ENCODE measurements at regions not wholly inside any gene's neighbourhood (a gene's known extent, or its start where the extent isn't known, plus 50 kb on each side); places are given as distances from the start of the nearest gene placed in this dataset.
A peak's percentile ranks its signal among the peaks of the same experiment; 100 is the strongest.

DNA sequence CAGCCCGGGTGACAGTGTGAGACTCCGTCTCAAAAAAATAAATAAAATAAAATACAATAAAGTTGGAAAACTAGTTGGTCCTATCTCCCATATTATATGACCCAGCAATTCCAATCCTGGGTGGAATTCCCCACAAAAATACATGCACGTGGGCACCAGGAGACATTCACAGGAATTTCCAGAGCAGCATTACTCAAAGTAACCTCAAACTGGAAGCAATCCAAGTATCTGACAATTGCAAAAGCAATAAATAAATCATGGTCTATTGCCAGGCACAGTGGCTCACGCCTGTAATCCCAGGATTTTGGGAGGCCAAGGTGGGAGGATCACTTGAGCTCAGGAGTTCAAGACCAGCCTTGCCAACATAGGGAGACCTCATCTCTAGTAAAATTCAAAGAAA is 101.2 kb upstream of the MAP4K4 start:
- FAIRE-seq (no peak), DNase-seq (ENCODE audit: low read depth) (peak; percentile 43)
- Mint-ChIP-seq H3K9me3 (ENCODE audit: unreplicated experiment) (no peaks in the 10 kb centered on the region), H3K27ac (ENCODE audit: unreplicated experiment) (no peak overlapping the region), H3K4me1 (ENCODE audit: low read depth, unreplicated experiment) (peaks cover 3% of the 10 kb centered on the region), H3K36me3 (ENCODE audit: low read depth, unreplicated experiment) (no peaks in the 10 kb centered on the region), H3K27me3 (ENCODE audit: low read depth, unreplicated experiment) (peaks cover 14% of the 10 kb centered on the region), H3K4me3 (ENCODE audit: unreplicated experiment) (no peak overlapping the region)
- no peaks in the 10 kb centered on the region for H3K9me3 ChIP-seq (ENCODE audit: insufficient read depth, low read depth, low read length)
- no peaks in the 10 kb centered on the region for H3K36me3 ChIP-seq (ENCODE audit: insufficient read depth, low read length)
- H3K4me2 ChIP-seq (ENCODE audit: low read length), result no peak overlapping the region
- no peak overlapping the region for H2AFZ ChIP-seq (ENCODE audit: low read depth, low read length)
- no peak overlapping the region for H3K9ac ChIP-seq (ENCODE audit: low read length)
- H3K4me3 ChIP-seq (ENCODE audit: insufficient read depth, low read depth, low read length), result no peak overlapping the region
- no peaks in the 10 kb centered on the region for H4K20me1 ChIP-seq (ENCODE audit: insufficient read depth, low read length)
- TF ChIP-seq, protein P1, sequence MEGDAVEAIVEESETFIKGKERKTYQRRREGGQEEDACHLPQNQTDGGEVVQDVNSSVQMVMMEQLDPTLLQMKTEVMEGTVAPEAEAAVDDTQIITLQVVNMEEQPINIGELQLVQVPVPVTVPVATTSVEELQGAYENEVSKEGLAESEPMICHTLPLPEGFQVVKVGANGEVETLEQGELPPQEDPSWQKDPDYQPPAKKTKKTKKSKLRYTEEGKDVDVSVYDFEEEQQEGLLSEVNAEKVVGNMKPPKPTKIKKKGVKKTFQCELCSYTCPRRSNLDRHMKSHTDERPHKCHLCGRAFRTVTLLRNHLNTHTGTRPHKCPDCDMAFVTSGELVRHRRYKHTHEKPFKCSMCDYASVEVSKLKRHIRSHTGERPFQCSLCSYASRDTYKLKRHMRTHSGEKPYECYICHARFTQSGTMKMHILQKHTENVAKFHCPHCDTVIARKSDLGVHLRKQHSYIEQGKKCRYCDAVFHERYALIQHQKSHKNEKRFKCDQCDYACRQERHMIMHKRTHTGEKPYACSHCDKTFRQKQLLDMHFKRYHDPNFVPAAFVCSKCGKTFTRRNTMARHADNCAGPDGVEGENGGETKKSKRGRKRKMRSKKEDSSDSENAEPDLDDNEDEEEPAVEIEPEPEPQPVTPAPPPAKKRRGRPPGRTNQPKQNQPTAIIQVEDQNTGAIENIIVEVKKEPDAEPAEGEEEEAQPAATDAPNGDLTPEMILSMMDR (IDR thresholded peaks at IDR 0.05; ENCODE audit: insufficient read depth, low read depth, low read length), result no peak
- no peak for TF ChIP-seq EZH2 (IDR thresholded peaks at IDR 0.05; ENCODE audit: insufficient read depth, low read length)
- H3K27ac ChIP-seq (ENCODE audit: low read depth, low read length), result no peak overlapping the region
- no peaks in the 10 kb centered on the region for H3K79me2 ChIP-seq (ENCODE audit: insufficient read depth, low read length)
- no peaks in the 10 kb centered on the region for H3K4me1 ChIP-seq (ENCODE audit: insufficient read depth, low read length)
- H3K27me3 ChIP-seq (ENCODE audit: insufficient read depth, low read length), result no peaks in the 10 kb centered on the region

DNA sequence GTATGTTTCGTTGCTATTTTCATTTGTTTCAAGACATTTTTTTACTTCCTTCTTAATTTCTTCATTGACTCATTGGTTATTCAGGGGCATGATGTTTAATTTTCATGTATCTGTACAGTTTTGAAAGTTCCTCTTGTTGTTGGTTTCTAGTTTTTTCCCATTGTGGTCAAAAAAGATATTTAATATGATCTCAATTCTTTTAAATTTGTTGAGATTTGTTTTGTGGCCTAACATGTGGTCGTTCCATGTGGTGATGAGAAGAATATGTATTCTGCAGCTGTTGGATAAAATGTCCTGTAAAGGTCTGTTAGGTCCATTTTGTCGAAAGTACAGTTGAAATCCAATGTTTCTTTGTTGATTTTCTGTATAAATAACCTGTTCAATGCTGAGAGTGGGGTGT is 110.3 kb upstream of the MAP4K4 start:
- Histone ChIP-seq H3K36me3 (ENCODE audit: insufficient read depth, low read length) (no peaks in the 10 kb centered on the region), H4K20me1 (ENCODE audit: insufficient read depth, low read length) (no peaks in the 10 kb centered on the region), H2AFZ (ENCODE audit: low read depth, low read length) (no peak overlapping the region), H3K27me3 (ENCODE audit: insufficient read depth, low read length) (no peaks in the 10 kb centered on the region), H3K27ac (ENCODE audit: low read depth, low read length) (no peak overlapping the region), H3K9ac (ENCODE audit: low read length) (no peak overlapping the region), H3K79me2 (ENCODE audit: insufficient read depth, low read length) (no peaks in the 10 kb centered on the region), H3K9me3 (ENCODE audit: insufficient read depth, low read depth, low read length) (no peaks in the 10 kb centered on the region), H3K4me3 (ENCODE audit: insufficient read depth, low read depth, low read length) (no peak overlapping the region), H3K4me2 (ENCODE audit: low read length) (no peak overlapping the region), H3K4me1 (ENCODE audit: insufficient read depth, low read length) (no peaks in the 10 kb centered on the region)
- TF ChIP-seq, protein P1 (IDR thresholded peaks at IDR 0.05; ENCODE audit: insufficient read depth, low read depth, low read length), result no peak
- TF ChIP-seq EZH2 (IDR thresholded peaks at IDR 0.05; ENCODE audit: insufficient read depth, low read length), result no peak
- H3K27ac Mint-ChIP-seq (ENCODE audit: unreplicated experiment), result no peak overlapping the region
- no peak for DNase-seq (ENCODE audit: low read depth)
- H3K27me3 Mint-ChIP-seq (ENCODE audit: low read depth, unreplicated experiment), result no peaks in the 10 kb centered on the region
- peaks cover 7% of the 10 kb centered on the region for H3K9me3 Mint-ChIP-seq (ENCODE audit: unreplicated experiment)
- no peaks in the 10 kb centered on the region for H3K4me1 Mint-ChIP-seq (ENCODE audit: low read depth, unreplicated experiment)
- no peaks in the 10 kb centered on the region for H3K36me3 Mint-ChIP-seq (ENCODE audit: low read depth, unreplicated experiment)
- FAIRE-seq, result no peak
- H3K4me3 Mint-ChIP-seq (ENCODE audit: unreplicated experiment), result no peak overlapping the region

DNA sequence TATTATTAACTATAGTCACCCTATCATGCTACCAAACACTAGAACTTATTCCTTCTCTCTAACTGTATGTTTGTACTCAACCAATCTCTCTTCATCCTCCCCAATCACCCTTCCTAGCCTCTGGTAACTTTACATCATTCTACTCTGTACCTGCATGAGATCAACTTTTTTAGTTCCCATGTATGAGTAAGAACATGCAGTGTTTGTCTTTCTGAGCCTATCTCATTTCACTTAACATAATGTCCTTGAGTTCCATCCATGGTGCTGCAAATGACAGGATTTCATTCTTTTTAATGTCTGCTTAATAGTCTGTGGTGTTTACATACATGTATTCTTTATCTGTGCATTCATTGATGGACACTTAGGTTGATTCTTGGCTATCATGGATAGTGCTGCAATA is 108.9 kb upstream of the RFX8 start:
- TF ChIP-seq EZH2 (IDR thresholded peaks at IDR 0.05; ENCODE audit: insufficient read depth, low read length), result no peak
- TF ChIP-seq, protein P1 (IDR thresholded peaks at IDR 0.05; ENCODE audit: insufficient read depth, low read depth, low read length), result no peak
- H3K27ac ChIP-seq (ENCODE audit: low read depth, low read length), result no peak overlapping the region
- H4K20me1 ChIP-seq (ENCODE audit: insufficient read depth, low read length), result no peaks in the 10 kb centered on the region
- no peak for FAIRE-seq
- Mint-ChIP-seq H3K4me3 (ENCODE audit: unreplicated experiment) (no peak overlapping the region), H3K36me3 (ENCODE audit: low read depth, unreplicated experiment) (no peaks in the 10 kb centered on the region), H3K27me3 (ENCODE audit: low read depth, unreplicated experiment) (peaks cover 11% of the 10 kb centered on the region), H3K4me1 (ENCODE audit: low read depth, unreplicated experiment) (no peaks in the 10 kb centered on the region), H3K27ac (ENCODE audit: unreplicated experiment) (no peak overlapping the region), H3K9me3 (ENCODE audit: unreplicated experiment) (peaks cover 7% of the 10 kb centered on the region)
- H3K27me3 ChIP-seq (ENCODE audit: insufficient read depth, low read length), result no peaks in the 10 kb centered on the region
- H3K9ac ChIP-seq (ENCODE audit: low read length), result no peak overlapping the region
- no peaks in the 10 kb centered on the region for H3K36me3 ChIP-seq (ENCODE audit: insufficient read depth, low read length)
- no peaks in the 10 kb centered on the region for H3K79me2 ChIP-seq (ENCODE audit: insufficient read depth, low read length)
- no peak overlapping the region for H3K4me2 ChIP-seq (ENCODE audit: low read length)
- no peak for DNase-seq (ENCODE audit: low read depth)
- no peak overlapping the region for H3K4me3 ChIP-seq (ENCODE audit: insufficient read depth, low read depth, low read length)
- no peaks in the 10 kb centered on the region for H3K9me3 ChIP-seq (ENCODE audit: insufficient read depth, low read depth, low read length)
- H2AFZ ChIP-seq (ENCODE audit: low read depth, low read length), result no peak overlapping the region
- no peaks in the 10 kb centered on the region for H3K4me1 ChIP-seq (ENCODE audit: insufficient read depth, low read length)

Data from astrocyte (in vitro differentiated cells and primary cell).